ENCODE measurements at regions not wholly inside any gene's neighbourhood (a gene's known extent, or its start where the extent isn't known, plus 50 kb on each side); places are given as distances from the start of the nearest gene placed in this dataset.

- TF ChIP-seq CTCF (IDR thresholded peaks at IDR 0.05) (no peak), POLR2AphosphoS5 (IDR thresholded peaks at IDR 0.05; ENCODE audit: insufficient read depth in 1 of 2, low read depth in 1 of 2) (no peak)
Measured at GRCh38 chr7:124364283-124364682, 331.4 kb upstream of the TMEM229A start.

All from vagina (tissue), 2 donors.